GM23338 (cell line): ENCODE measurements at regions not wholly inside any gene's neighbourhood (a gene's known extent, or its start where the extent isn't known, plus 50 kb on each side); places are given as distances from the start of the nearest gene placed in this dataset.

ENCODE experiments used
- ATAC-seq: fragments of 200-7000 bp; cut with Tn5 transposase; 3 replicates; pipeline ENCODE4 v1.9.1; 2020
- DNase-seq: peaks from one replicate; pipeline ENCODE4 v3.0.0-alpha.2; 2015; ENCODE audit warnings: low spot score
- H2AFZ ChIP-seq: fragments of 200-600 bp; sonication (generic); 2 replicates; pipeline ENCODE4 v1.8.0; 2016; ENCODE audit warnings: antibody characterized with exemption, mild to moderate bottlenecking, moderate library complexity
- H3F3A ChIP-seq: fragments of 200-600 bp; sonication (generic); replicated peaks from 2 replicates; pipeline ENCODE4 v1.8.0; 2017; ENCODE audit warnings: antibody characterized with exemption, mixed run types, low read depth
- H3K27ac ChIP-seq: fragments of 200-600 bp; sonication (generic); 2 replicates; pipeline ENCODE4 v1.6.1; 2016; ENCODE audit warnings: low read depth
- H3K27me3 ChIP-seq: fragments of 200-600 bp; sonication (generic); 2 replicates; pipeline ENCODE4 v1.8.0; 2016; ENCODE audit warnings: mild to moderate bottlenecking, mixed run types, moderate library complexity; ENCODE audit not compliant: insufficient read depth
- H3K36me3 ChIP-seq: fragments of 200-600 bp; sonication (generic); 2 replicates; pipeline ENCODE4 v1.8.0; 2016; ENCODE audit warnings: mild to moderate bottlenecking; ENCODE audit not compliant: insufficient read depth
- H3K4me1 ChIP-seq: fragments of 200-600 bp; sonication (generic); 2 replicates; pipeline ENCODE4 v1.8.0; 2016; ENCODE audit warnings: mild to moderate bottlenecking, moderate library complexity; ENCODE audit not compliant: insufficient read depth
- H3K4me2 ChIP-seq: fragments of 200-600 bp; sonication (generic); 2 replicates; pipeline ENCODE4 v1.7.1; 2017; ENCODE audit warnings: mixed run types
- H3K4me3 ChIP-seq: fragments of 200-600 bp; sonication (generic); 2 replicates; pipeline ENCODE4 v1.6.1; 2016; ENCODE audit warnings: mixed run types
- H3K79me2 ChIP-seq: fragments of 200-600 bp; sonication (generic); replicated peaks from 2 replicates; pipeline ENCODE4 v1.8.0; 2017; ENCODE audit warnings: mild to moderate bottlenecking; ENCODE audit not compliant: insufficient read depth
- H3K9me2 ChIP-seq: fragments of 200-600 bp; sonication (generic); 2 replicates; pipeline ENCODE4 v1.8.0; 2017; ENCODE audit not compliant: insufficient read depth
- H4K20me1 ChIP-seq: fragments of 200-600 bp; sonication (generic); replicated peaks from 2 replicates; pipeline ENCODE4 v1.8.0; 2017; ENCODE audit warnings: mild to moderate bottlenecking; ENCODE audit not compliant: insufficient read depth
- H3K27ac Mint-ChIP-seq: 2 replicates; pipeline ENCODE4 v1.8.0; 2020; ENCODE audit warnings: inconsistent platforms, mild to moderate bottlenecking, moderate library complexity, mixed read lengths
- H3K27me3 Mint-ChIP-seq: 3 replicates; pipeline ENCODE4 v1.8.0; 2022; ENCODE audit warnings: low read depth, mild to moderate bottlenecking, moderate library complexity, mixed read lengths, inconsistent platforms; ENCODE audit not compliant: insufficient read depth, poor library complexity
- H3K36me3 Mint-ChIP-seq: 3 replicates; pipeline ENCODE4 v1.8.0; 2021; ENCODE audit warnings: low read depth, mild to moderate bottlenecking, inconsistent platforms, moderate library complexity, mixed read lengths
- H3K4me1 Mint-ChIP-seq: 3 replicates; pipeline ENCODE4 v1.8.0; 2020; ENCODE audit warnings: mild to moderate bottlenecking, inconsistent platforms, mixed read lengths
- H3K4me3 Mint-ChIP-seq: 3 replicates; pipeline ENCODE4 v1.8.0; 2021; ENCODE audit warnings: moderate library complexity, mild to moderate bottlenecking, inconsistent platforms, mixed read lengths
- H3K9me3 Mint-ChIP-seq: 3 replicates; pipeline ENCODE4 v1.8.0; 2020; ENCODE audit warnings: moderate library complexity, mild to moderate bottlenecking, inconsistent platforms, mixed read lengths
- CREB1 ChIP-seq: fragments of 250-450 bp; sonication (Bioruptor Pico); IDR thresholded peaks from 2 replicates; pipeline ENCODE4 v1.5.0; 2020; ENCODE audit warnings: low read depth, mild to moderate bottlenecking, moderate library complexity
- CTCF ChIP-seq, 2 experiments: fragments of 200-600 bp in 1 of 2; sonication (generic) in 1 of 2; conservative IDR thresholded peaks; 2 replicates each; pipeline versions ENCODE4 v1.5.1 to v1.6.1; 2016 to 2017; ENCODE audit warnings: antibody characterized with exemption in 2 of 2, low read depth in 2 of 2, mild to moderate bottlenecking in 2 of 2, moderate library complexity in 1 of 2
- ETS1 ChIP-seq: IDR thresholded peaks from 2 replicates; pipeline ENCODE4 v1.6.1; 2016; ENCODE audit warnings: antibody characterized with exemption
- EZH2 ChIP-seq: fragments of 200-600 bp; sonication (generic); IDR thresholded peaks from one replicate; pipeline ENCODE4 v1.8.0; 2017; ENCODE audit warnings: antibody characterized with exemption, mild to moderate bottlenecking, low read depth; ENCODE audit not compliant: unreplicated experiment
- EZH2phosphoT487 ChIP-seq: fragments of 200-600 bp; sonication (generic); IDR thresholded peaks from one replicate; pipeline ENCODE4 v1.8.1; 2018; ENCODE audit warnings: antibody characterized with exemption; ENCODE audit not compliant: unreplicated experiment
- JUNB ChIP-seq: IDR thresholded peaks from one replicate; pipeline ENCODE4 v1.6.1; 2016; ENCODE audit warnings: antibody characterized with exemption; ENCODE audit not compliant: unreplicated experiment
- NANOG ChIP-seq: IDR thresholded peaks from 2 replicates; pipeline ENCODE4 v1.6.1; 2016; ENCODE audit warnings: antibody characterized with exemption, borderline replicate concordance
- POLR2AphosphoS5 ChIP-seq: IDR thresholded peaks from 2 replicates; pipeline ENCODE4 v1.6.1; 2016; ENCODE audit warnings: antibody characterized with exemption, low read depth
- REST ChIP-seq: IDR thresholded peaks from one replicate; pipeline ENCODE4 v1.6.1; 2018; ENCODE audit warnings: antibody characterized with exemption; ENCODE audit not compliant: unreplicated experiment
- STAT1 ChIP-seq: IDR thresholded peaks from one replicate; pipeline ENCODE4 v1.6.1; 2016; ENCODE audit warnings: antibody characterized with exemption; ENCODE audit not compliant: unreplicated experiment
- ZNF114 ChIP-seq: fragments of 250-450 bp; sonication (Bioruptor Pico); IDR thresholded peaks from 2 replicates; pipeline ENCODE4 v1.5.0; 2020; ENCODE audit warnings: mild to moderate bottlenecking, moderate library complexity
- ZNF331 ChIP-seq: fragments of 250-450 bp; sonication (Bioruptor Pico); IDR thresholded peaks from 2 replicates; pipeline ENCODE4 v1.5.0; 2020; ENCODE audit warnings: low read depth, mild to moderate bottlenecking, moderate library complexity

GRCh38 chr5:68041293-68041692 is 174.3 kb upstream of the PIK3R1 start (continued):
- TF ChIP-seq EZH2 (no peak), CREB1 (CRISPR knock-in tag) (no peak), ZNF114 (no peak), REST (no peak), ETS1 (no peak), CTCF (conservative IDR thresholded peaks at IDR 0.05; ENCODE audit: low read depth in 2 of 2) (no peak), STAT1 (no peak), EZH2phosphoT487 (no peak), ZNF331 (CRISPR knock-in tag) (no peak), JUNB (no peak)

GRCh38 chr5:68037546-68037945 is 178.0 kb upstream of the PIK3R1 start:
- H3K27me3 ChIP-seq, result no peaks in the 10 kb centered on the region
- H3K27ac Mint-ChIP-seq, result no peak overlapping the region
- no peaks in the 10 kb centered on the region for H3K36me3 Mint-ChIP-seq
- no peaks in the 10 kb centered on the region for H3F3A ChIP-seq
- 0 out of 2 replicates have a peak, but pooled peaks cover 10% of the 10 kb centered on the region for H3K9me2 ChIP-seq
- H3K9me3 Mint-ChIP-seq, result no peaks in the 10 kb centered on the region
- ATAC-seq, result no peak
- H3K4me2 ChIP-seq, result no peak overlapping the region
- peaks cover 12% of the 10 kb centered on the region for H3K4me1 ChIP-seq
- H2AFZ ChIP-seq, result no peak overlapping the region
- no peaks in the 10 kb centered on the region for H3K27me3 Mint-ChIP-seq
- H4K20me1 ChIP-seq, result no peaks in the 10 kb centered on the region
- no peaks in the 10 kb centered on the region for H3K36me3 ChIP-seq
- DNase-seq, result no peak
- TF ChIP-seq POLR2AphosphoS5 (no peak), NANOG (no peak), STAT1 (no peak), EZH2phosphoT487 (no peak), CTCF (conservative IDR thresholded peaks at IDR 0.05; ENCODE audit: low read depth in 2 of 2) (no peak)
- no peak overlapping the region for H3K27ac ChIP-seq
- no peaks in the 10 kb centered on the region for H3K79me2 ChIP-seq
- H3K4me1 Mint-ChIP-seq, result peaks cover 6% of the 10 kb centered on the region; the same call in 2 of the 3 replicates
- H3K4me3 ChIP-seq, result no peak overlapping the region
- no peak overlapping the region for H3K4me3 Mint-ChIP-seq
